Stimulated activated CD4-positive, alpha-beta T cell treated with anti-CD3 and anti-CD28 coated beads, Interleukin-15, amount 100 ng/mL, for 48 hours (primary cell): ENCODE measurements at regions not wholly inside any gene's neighbourhood (a gene's known extent, or its start where the extent isn't known, plus 50 kb on each side); places are given as distances from the start of the nearest gene placed in this dataset.
"Not testable (repeated sequence)": the region's sequence is repeated elsewhere in the genome, so short reads cannot be mapped to it uniquely, and the experiment has no call there.

ENCODE experiments used
- DNase-seq, 2 donors: peaks; one replicate each; pipeline ENCODE4 v3.0.0-alpha.2; 2020; ENCODE audit warnings: low read depth in 2 of 2

GRCh38 chr9:108277216-108277615, 578.6 kb downstream of the ACTL7B start:
- no peak for DNase-seq

- no peak for DNase-seq
Observed at GRCh38 chr9:108275906-108276305, 579.9 kb downstream of the ACTL7B start.

GRCh38 chr9:108274971-108275370, 580.8 kb downstream of the ACTL7B start:
- DNase-seq: no peak

GRCh38 chr9:108273988-108274387, 581.8 kb downstream of the ACTL7B start:
- no peak for DNase-seq

- DNase-seq: no peak
Observed at GRCh38 chr9:108272349-108272899, 583.4 kb downstream of the ACTL7B start.

GRCh38 chr9:108271646-108272348, 584.0 kb downstream of the ACTL7B start:
- no peak for DNase-seq

GRCh38 chr9:108271236-108271635, 584.5 kb downstream of the ACTL7B start:
- DNase-seq: no peak

- DNase-seq: no peak
Observed at GRCh38 chr9:108270561-108270960, 585.2 kb downstream of the ACTL7B start.

GRCh38 chr9:108270051-108270450, 585.7 kb downstream of the ACTL7B start:
- no peak for DNase-seq

GRCh38 chr9:108269371-108269770, 586.4 kb downstream of the ACTL7B start:
- no peak for DNase-seq

GRCh38 chr9:108265065-108265464, 590.7 kb downstream of the ACTL7B start:
- no peak for DNase-seq

- no peak for DNase-seq
Observed at GRCh38 chr9:108264093-108264492, 591.7 kb downstream of the ACTL7B start.

GRCh38 chr9:108262836-108263235, 593.0 kb downstream of the ACTL7B start:
- no peak for DNase-seq

GRCh38 chr9:108259917-108260675, 595.7 kb downstream of the ACTL7B start:
- no peak for DNase-seq

GRCh38 chr9:108258640-108259039, 597.1 kb downstream of the ACTL7B start:
- no peak for DNase-seq

- no peak for DNase-seq
Observed at GRCh38 chr9:108257382-108257781, 598.4 kb downstream of the ACTL7B start.

- no peak for DNase-seq
Observed at GRCh38 chr9:108254236-108254635, 601.5 kb downstream of the ACTL7B start.

GRCh38 chr9:108247391-108247790, 608.4 kb downstream of the ACTL7B start:
- DNase-seq: not testable (repeated sequence)

- DNase-seq: no peak
Observed at GRCh38 chr9:108245901-108246300, 609.9 kb downstream of the ACTL7B start.

- DNase-seq: no peak
Observed at GRCh38 chr9:108245331-108245730, 610.5 kb downstream of the ACTL7B start.

GRCh38 chr9:108244686-108245085, 611.1 kb downstream of the ACTL7B start:
- DNase-seq: no peak

GRCh38 chr9:108241384-108242073, 614.3 kb downstream of the ACTL7B start:
- DNase-seq: no peak
